D721Med (cell line): ENCODE measurements at regions not wholly inside any gene's neighbourhood (a gene's known extent, or its start where the extent isn't known, plus 50 kb on each side); places are given as distances from the start of the nearest gene placed in this dataset.

Experiments used
- DNase-seq: peaks from one replicate; pipeline ENCODE4 v3.0.0; 2011; ENCODE audit warnings: low spot score; ENCODE audit not compliant: insufficient read length
- FAIRE-seq: peaks from 2 replicates; lab custom pipeline; 2011; peaks lifted over from hg19 to GRCh38; lab: Jason Lieb, UNC
- TF ChIP-seq, protein P1 (sequence below): IDR thresholded peaks from 2 replicates; pipeline ENCODE4 v1.5.1; 2012; ENCODE audit warnings: mild to moderate bottlenecking, control low read depth; ENCODE audit not compliant: insufficient read depth; ENCODE audit errors: missing control alignments

DNA sequence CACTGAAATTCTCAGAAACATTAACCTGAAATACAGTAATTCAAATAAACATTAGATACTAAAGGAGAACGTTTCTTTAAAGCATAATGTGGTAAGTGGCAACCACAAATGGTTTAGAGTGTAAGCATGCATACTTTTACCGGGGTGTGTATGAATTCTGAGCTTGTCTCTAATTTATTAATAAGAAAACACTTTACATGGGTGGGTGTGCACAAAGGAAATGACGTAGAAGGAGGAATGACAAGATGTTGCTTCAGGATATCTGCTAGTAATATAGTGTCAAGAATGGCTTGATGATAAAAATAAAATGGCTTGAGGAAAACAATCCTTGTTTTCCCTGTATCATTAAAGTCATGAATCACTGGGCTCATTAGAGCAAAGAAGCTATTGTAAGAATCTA lies 92.5 kb downstream of the ARL4A start:
- DNase-seq, result no peak
- FAIRE-seq, result no peak
- TF ChIP-seq, protein P1, sequence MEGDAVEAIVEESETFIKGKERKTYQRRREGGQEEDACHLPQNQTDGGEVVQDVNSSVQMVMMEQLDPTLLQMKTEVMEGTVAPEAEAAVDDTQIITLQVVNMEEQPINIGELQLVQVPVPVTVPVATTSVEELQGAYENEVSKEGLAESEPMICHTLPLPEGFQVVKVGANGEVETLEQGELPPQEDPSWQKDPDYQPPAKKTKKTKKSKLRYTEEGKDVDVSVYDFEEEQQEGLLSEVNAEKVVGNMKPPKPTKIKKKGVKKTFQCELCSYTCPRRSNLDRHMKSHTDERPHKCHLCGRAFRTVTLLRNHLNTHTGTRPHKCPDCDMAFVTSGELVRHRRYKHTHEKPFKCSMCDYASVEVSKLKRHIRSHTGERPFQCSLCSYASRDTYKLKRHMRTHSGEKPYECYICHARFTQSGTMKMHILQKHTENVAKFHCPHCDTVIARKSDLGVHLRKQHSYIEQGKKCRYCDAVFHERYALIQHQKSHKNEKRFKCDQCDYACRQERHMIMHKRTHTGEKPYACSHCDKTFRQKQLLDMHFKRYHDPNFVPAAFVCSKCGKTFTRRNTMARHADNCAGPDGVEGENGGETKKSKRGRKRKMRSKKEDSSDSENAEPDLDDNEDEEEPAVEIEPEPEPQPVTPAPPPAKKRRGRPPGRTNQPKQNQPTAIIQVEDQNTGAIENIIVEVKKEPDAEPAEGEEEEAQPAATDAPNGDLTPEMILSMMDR, result no peak

DNA sequence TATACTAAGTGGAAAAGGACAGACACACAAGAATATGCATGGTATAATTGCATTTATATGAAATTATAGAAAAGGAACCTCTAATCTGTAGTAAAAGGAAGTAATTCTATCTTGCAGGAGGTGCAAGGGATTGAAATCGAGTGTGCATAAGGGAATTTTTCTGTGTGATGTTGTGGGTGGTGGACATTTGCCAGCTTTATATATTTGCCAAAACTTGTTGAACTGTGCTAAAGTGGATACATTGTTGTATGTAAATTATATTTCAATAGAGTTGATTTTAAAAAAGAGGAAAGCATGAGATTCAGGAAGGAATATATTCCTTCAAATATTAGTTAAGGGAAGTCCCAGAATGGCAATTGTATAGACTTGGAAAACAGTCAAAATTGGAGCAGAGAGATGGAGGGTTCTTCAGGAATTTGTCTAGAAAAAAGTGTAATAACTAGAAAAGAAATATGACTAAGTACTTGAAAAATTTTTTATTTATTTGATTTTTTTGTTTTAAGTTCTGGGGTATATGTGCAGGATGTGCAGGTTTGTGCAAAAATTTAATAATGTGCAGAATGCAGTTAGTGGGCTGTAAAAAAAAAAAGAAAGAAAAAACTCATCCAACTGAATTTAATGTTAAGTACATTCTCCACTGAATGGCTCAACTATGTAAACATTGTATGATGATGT lies 96.1 kb downstream of the ARL4A start:
- FAIRE-seq (no peak), DNase-seq (no peak)
- TF ChIP-seq, protein P1, result no peak

- DNase-seq (no peak), FAIRE-seq (no peak)
- TF ChIP-seq, protein P1, result no peak
Measured at GRCh38 chr7:12785473-12785872, 98.0 kb downstream of the ARL4A start.

DNA sequence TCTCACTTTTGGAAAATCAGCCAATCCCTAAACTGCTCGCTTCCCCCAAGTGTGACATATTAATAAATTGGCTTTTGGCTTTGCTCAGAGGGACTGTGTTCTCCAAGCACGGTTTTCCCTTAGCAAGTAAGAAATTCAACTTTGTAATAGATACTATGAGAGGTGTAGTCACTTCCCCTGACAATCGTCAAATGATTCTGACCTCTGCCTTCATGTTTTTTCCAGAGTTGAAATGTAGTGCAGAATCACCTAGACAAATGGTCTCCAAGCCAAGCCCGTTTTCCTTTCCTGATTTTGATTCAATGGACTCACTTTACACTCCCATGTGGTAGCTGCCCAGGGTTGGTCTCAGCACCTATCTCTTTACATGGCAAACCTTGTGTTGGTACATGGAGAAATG lies 99.1 kb downstream of the ARL4A start:
- DNase-seq (no peak), FAIRE-seq (no peak)
- TF ChIP-seq, protein P1, result no peak

GRCh38 chr7:12788171-12788570 lies 100.7 kb downstream of the ARL4A start:
- FAIRE-seq (no peak), DNase-seq (no peak)
- TF ChIP-seq, protein P1, result no peak

GRCh38 chr7:12788591-12788990 lies 101.2 kb downstream of the ARL4A start:
- TF ChIP-seq, protein P1, result no peak
- FAIRE-seq (no peak), DNase-seq (no peak)

- TF ChIP-seq, protein P1, result no peak
- DNase-seq (no peak), FAIRE-seq (no peak)
Measured at GRCh38 chr7:12794722-12795302, 107.4 kb downstream of the ARL4A start.
